Kidney epithelial cell (primary cell): ENCODE measurements at regions not wholly inside any gene's neighbourhood (a gene's known extent, or its start where the extent isn't known, plus 50 kb on each side); places are given as distances from the start of the nearest gene placed in this dataset.
A peak's percentile ranks its signal among the peaks of the same experiment; 100 is the strongest.

Experiments
- DNase-seq: peaks from one replicate; pipeline ENCODE4 v3.0.0-alpha.2; 2010; ENCODE audit warnings: low read depth
- H3K27me3 ChIP-seq: 2 replicates; pipeline ENCODE4 v1.6.0; 2011; ENCODE audit warnings: low read length; ENCODE audit not compliant: control insufficient read depth, insufficient read depth
- H3K36me3 ChIP-seq: 2 replicates; pipeline ENCODE4 v1.5.1; 2011; ENCODE audit warnings: low read length; ENCODE audit not compliant: control insufficient read depth, insufficient read depth
- H3K4me3 ChIP-seq: 2 replicates; pipeline ENCODE4 v1.5.1; 2011; ENCODE audit warnings: low read depth, mild to moderate bottlenecking, control low read depth, low read length
- TF ChIP-seq, protein P1 (sequence below): IDR thresholded peaks from 2 replicates; pipeline ENCODE4 v1.5.1; 2011; ENCODE audit warnings: mild to moderate bottlenecking, moderate library complexity, low read length, control low read depth, inconsistent platforms; ENCODE audit not compliant: insufficient read depth, poor library complexity, severe bottlenecking

GRCh38 chr7:17130281-17131059, 168.0 kb upstream of the AHR start:
- DNase-seq = peak; percentile 79
- H3K27me3 ChIP-seq = no peaks in the 10 kb centered on the region
- H3K36me3 ChIP-seq = no peaks in the 10 kb centered on the region
- TF ChIP-seq, protein P1, sequence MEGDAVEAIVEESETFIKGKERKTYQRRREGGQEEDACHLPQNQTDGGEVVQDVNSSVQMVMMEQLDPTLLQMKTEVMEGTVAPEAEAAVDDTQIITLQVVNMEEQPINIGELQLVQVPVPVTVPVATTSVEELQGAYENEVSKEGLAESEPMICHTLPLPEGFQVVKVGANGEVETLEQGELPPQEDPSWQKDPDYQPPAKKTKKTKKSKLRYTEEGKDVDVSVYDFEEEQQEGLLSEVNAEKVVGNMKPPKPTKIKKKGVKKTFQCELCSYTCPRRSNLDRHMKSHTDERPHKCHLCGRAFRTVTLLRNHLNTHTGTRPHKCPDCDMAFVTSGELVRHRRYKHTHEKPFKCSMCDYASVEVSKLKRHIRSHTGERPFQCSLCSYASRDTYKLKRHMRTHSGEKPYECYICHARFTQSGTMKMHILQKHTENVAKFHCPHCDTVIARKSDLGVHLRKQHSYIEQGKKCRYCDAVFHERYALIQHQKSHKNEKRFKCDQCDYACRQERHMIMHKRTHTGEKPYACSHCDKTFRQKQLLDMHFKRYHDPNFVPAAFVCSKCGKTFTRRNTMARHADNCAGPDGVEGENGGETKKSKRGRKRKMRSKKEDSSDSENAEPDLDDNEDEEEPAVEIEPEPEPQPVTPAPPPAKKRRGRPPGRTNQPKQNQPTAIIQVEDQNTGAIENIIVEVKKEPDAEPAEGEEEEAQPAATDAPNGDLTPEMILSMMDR = no peak
- H3K4me3 ChIP-seq = no peak overlapping the region

DNA sequence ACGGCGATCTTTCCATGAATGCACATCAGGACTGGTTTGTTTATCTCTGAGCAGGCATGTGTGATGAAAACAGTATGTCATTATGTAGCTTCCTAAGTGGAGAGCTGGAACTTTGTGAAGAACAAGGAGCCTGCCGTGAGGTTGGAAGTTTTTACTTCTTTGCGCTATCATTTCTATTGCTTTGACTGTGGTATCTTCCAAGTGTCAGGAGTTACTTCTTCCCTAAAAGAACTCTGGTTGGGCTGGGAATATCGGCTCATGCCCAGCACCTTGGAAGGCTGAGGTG, 167.4 kb upstream of the AHR start:
- Histone ChIP-seq H3K36me3 (no peaks in the 10 kb centered on the region), H3K4me3 (no peak overlapping the region), H3K27me3 (no peaks in the 10 kb centered on the region)
- TF ChIP-seq, protein P1 = no peak
- DNase-seq = no peak

GRCh38 chr7:17131983-17132655, 166.3 kb upstream of the AHR start:
- no peaks in the 10 kb centered on the region for H3K36me3 ChIP-seq
- no peaks in the 10 kb centered on the region for H3K27me3 ChIP-seq
- no peak overlapping the region for H3K4me3 ChIP-seq
- DNase-seq = no peak
- TF ChIP-seq, protein P1 = no peak

- Histone ChIP-seq H3K36me3 (no peaks in the 10 kb centered on the region), H3K4me3 (no peak overlapping the region), H3K27me3 (no peaks in the 10 kb centered on the region)
- TF ChIP-seq, protein P1 = no peak
- DNase-seq = no peak
Measured at GRCh38 chr7:17132726-17133125, 165.7 kb upstream of the AHR start.

GRCh38 chr7:17133977-17134376, 164.5 kb upstream of the AHR start:
- TF ChIP-seq, protein P1 = no peak
- no peaks in the 10 kb centered on the region for H3K27me3 ChIP-seq
- no peaks in the 10 kb centered on the region for H3K36me3 ChIP-seq
- H3K4me3 ChIP-seq = no peak overlapping the region
- DNase-seq = no peak
